Mesothelial cell of epicardium (in vitro differentiated cells): ENCODE measurements at regions not wholly inside any gene's neighbourhood (a gene's known extent, or its start where the extent isn't known, plus 50 kb on each side); places are given as distances from the start of the nearest gene placed in this dataset.

Experiments
- DNase-seq, 2 experiments: peaks; one replicate each; pipeline ENCODE4 v3.0.0; 2021; ENCODE audit warnings: low spot score in 2 of 2; ENCODE audit not compliant: unreplicated experiment in 2 of 2
- H3K27ac Mint-ChIP-seq: 2 replicates; pipeline ENCODE4 v1.8.0; 2021; ENCODE audit warnings: mixed read lengths
- H3K27me3 Mint-ChIP-seq: 2 replicates; pipeline ENCODE4 v1.8.0; 2021; ENCODE audit warnings: low read depth, mixed read lengths
- H3K36me3 Mint-ChIP-seq: 2 replicates; pipeline ENCODE4 v1.8.0; 2021; ENCODE audit warnings: mixed read lengths
- H3K4me1 Mint-ChIP-seq: 2 replicates; pipeline ENCODE4 v1.8.0; 2021; ENCODE audit warnings: mixed read lengths
- H3K4me3 Mint-ChIP-seq: 2 replicates; pipeline ENCODE4 v1.8.0; 2021; ENCODE audit warnings: mild to moderate bottlenecking, moderate library complexity, mixed read lengths
- H3K9me3 Mint-ChIP-seq: 2 replicates; pipeline ENCODE4 v1.8.0; 2021; ENCODE audit warnings: mixed read lengths
- TF ChIP-seq, protein P1 (sequence below): fragments of 200-600 bp; sonication (generic); IDR thresholded peaks from one replicate; pipeline ENCODE4 v1.5.0; 2021; ENCODE audit warnings: antibody characterized with exemption; ENCODE audit not compliant: unreplicated experiment

DNA sequence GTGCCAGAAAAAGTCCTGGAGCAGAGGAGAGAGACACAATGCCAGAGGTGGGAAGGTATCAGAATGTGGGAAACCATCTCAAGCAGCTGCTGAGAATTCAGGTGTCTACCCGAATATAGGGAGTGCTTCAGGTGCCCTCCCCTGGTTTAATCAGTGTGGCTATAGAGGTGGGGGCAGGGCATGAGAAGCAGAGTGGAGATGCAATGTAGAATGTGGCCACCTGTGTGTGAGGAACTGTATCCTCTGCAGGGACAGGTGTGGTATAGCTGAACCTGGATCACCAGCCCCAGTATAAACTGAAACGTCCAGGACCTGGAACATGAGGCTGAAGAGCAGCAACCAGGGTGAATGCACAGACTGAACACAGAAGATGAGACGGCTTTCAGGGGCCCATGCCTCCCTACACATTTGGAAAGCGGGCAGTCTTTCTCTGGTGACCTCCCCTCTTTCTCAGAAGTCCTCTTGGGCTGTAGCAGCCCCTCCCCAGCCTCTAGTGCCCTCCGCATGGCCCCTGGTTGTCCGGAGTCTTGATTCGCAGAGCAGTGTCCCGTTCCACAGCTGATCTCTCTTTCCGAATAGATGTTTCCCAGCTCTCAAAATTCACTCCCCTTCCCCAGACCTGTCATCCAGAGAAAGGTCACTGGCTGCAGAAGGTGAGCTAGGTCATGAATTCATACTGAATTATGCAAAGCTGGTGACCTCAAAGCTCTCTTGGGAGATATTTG lies 103.1 kb downstream of the ABHD5 start:
- peaks cover 4% of the 10 kb centered on the region for H3K9me3 Mint-ChIP-seq
- TF ChIP-seq, protein P1, sequence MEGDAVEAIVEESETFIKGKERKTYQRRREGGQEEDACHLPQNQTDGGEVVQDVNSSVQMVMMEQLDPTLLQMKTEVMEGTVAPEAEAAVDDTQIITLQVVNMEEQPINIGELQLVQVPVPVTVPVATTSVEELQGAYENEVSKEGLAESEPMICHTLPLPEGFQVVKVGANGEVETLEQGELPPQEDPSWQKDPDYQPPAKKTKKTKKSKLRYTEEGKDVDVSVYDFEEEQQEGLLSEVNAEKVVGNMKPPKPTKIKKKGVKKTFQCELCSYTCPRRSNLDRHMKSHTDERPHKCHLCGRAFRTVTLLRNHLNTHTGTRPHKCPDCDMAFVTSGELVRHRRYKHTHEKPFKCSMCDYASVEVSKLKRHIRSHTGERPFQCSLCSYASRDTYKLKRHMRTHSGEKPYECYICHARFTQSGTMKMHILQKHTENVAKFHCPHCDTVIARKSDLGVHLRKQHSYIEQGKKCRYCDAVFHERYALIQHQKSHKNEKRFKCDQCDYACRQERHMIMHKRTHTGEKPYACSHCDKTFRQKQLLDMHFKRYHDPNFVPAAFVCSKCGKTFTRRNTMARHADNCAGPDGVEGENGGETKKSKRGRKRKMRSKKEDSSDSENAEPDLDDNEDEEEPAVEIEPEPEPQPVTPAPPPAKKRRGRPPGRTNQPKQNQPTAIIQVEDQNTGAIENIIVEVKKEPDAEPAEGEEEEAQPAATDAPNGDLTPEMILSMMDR = no peak
- H3K4me1 Mint-ChIP-seq = no peaks in the 10 kb centered on the region
- peaks cover 70% of the 10 kb centered on the region for H3K27me3 Mint-ChIP-seq
- no peak overlapping the region for H3K4me3 Mint-ChIP-seq
- H3K36me3 Mint-ChIP-seq = no peaks in the 10 kb centered on the region
- H3K27ac Mint-ChIP-seq = no peak overlapping the region
- DNase-seq = no peak

DNA sequence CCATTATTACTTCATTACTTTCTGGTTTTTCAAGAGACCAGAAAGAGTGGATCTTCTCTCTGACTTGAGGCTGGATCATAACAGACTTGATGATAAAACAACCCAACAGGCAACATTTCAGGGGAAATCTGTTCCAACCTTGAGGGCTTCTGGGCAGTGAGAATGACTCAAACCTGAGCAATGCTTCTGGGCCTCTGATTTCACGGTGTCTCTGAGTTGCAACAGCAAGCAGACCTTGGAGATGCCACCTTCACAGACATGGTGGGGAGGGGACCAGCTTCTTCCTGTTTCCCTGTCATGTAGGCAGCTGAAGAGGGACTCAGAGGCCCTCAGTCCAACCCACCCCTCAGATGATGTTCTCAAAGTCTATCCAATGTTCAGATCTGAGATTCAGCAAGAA lies 104.0 kb downstream of the ABHD5 start:
- H3K4me3 Mint-ChIP-seq = no peak overlapping the region
- TF ChIP-seq, protein P1 = no peak
- H3K36me3 Mint-ChIP-seq = no peaks in the 10 kb centered on the region
- peaks cover 6% of the 10 kb centered on the region for H3K9me3 Mint-ChIP-seq
- H3K27ac Mint-ChIP-seq = no peak overlapping the region
- no peaks in the 10 kb centered on the region for H3K4me1 Mint-ChIP-seq
- no peak for DNase-seq
- peaks cover 61% of the 10 kb centered on the region for H3K27me3 Mint-ChIP-seq

GRCh38 chr3:43795491-43795890 lies 104.8 kb downstream of the ABHD5 start:
- H3K4me3 Mint-ChIP-seq = no peak overlapping the region
- H3K36me3 Mint-ChIP-seq = no peaks in the 10 kb centered on the region
- no peak overlapping the region for H3K27ac Mint-ChIP-seq
- TF ChIP-seq, protein P1 = no peak
- peaks cover 14% of the 10 kb centered on the region for H3K9me3 Mint-ChIP-seq
- H3K4me1 Mint-ChIP-seq = no peaks in the 10 kb centered on the region
- DNase-seq = no peak
- H3K27me3 Mint-ChIP-seq = peaks cover 56% of the 10 kb centered on the region

GRCh38 chr3:43796041-43796596 lies 105.4 kb downstream of the ABHD5 start:
- TF ChIP-seq, protein P1 = no peak

DNA sequence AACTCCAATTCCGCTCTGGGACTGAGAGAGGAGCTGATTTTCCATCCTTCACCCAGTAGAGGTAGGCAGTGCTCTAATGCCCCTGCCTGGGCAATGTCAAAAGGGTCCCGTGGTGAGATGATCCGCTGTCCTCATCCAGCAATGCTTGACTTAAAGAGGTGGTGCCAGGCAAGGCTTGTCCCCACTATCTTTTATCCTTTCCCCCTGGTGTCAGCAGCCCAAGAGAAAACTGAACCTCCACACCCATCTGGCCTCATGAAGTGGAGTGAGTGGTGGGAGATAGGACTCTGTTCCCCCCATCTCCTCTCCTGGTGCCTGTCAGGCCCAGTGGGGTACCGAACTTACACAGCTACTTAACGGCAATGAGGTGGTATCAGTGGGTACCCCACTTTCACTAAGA lies 107.1 kb downstream of the ABHD5 start:
- Mint-ChIP-seq H3K4me1 (no peaks in the 10 kb centered on the region), H3K27me3 (peaks cover 42% of the 10 kb centered on the region), H3K9me3 (peaks cover 22% of the 10 kb centered on the region), H3K4me3 (no peak overlapping the region), H3K27ac (no peak overlapping the region), H3K36me3 (no peaks in the 10 kb centered on the region)
- TF ChIP-seq, protein P1 = no peak
- DNase-seq = no peak

More at GRCh38 chr3:43796041-43796596, 105.4 kb downstream of the ABHD5 start:
- H3K9me3 Mint-ChIP-seq = peaks cover 15% of the 10 kb centered on the region
- no peaks in the 10 kb centered on the region for H3K36me3 Mint-ChIP-seq
- no peak overlapping the region for H3K4me3 Mint-ChIP-seq
- H3K4me1 Mint-ChIP-seq = no peaks in the 10 kb centered on the region
- no peak for DNase-seq
- H3K27ac Mint-ChIP-seq = no peak overlapping the region
- H3K27me3 Mint-ChIP-seq = peaks cover 50% of the 10 kb centered on the region
